DMS114 treated with DMSO at 0.1 percent for 48 hours (cell line): ENCODE measurements at regions not wholly inside any gene's neighbourhood (a gene's known extent, or its start where the extent isn't known, plus 50 kb on each side); places are given as distances from the start of the nearest gene placed in this dataset.

Source experiments
- DNase-seq: peaks from one replicate; lab custom pipeline; 2025; ENCODE audit not compliant: unreplicated experiment; lab: John Stamatoyannopoulos, UW

DNA sequence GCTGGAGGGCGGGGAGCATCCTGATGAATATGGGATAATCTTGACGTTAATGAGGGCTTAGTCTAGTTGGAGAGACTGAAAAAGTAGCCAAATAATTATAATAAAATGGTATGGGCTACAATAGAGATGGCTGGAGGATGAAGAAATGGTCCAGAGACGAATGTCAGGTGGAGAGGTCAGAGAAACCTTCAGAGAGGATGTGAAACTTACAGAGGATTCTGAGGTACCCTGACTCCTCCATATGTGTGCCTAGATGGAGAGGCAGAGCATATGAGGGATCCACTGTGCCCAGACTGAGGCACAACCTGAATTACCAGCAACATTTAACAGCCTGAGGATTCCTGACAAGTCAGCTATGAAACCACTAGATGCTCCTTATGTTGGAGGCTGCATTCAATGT lies 417.0 kb downstream of the ATP23 start:
- no peak for DNase-seq

DNA sequence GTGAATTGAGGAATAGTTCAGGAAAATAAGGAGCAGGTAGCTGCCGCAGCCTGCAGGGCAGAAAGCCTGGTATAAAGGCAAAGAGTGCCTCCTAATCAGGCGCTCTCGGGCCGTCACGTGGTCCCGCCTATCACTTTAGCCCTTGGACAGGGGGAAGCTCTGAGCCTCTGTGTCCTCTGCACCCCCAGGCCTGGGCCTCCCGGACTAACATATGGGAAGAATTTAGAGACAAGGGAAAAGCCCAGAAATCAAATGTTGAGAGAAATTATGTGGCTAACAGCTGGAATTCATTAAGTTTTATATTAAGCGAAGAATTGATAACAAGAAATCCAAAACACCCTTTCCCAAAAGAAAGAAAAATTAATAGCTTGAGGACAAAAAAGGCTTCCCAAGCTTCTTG lies 417.7 kb downstream of the ATP23 start:
- DNase-seq: no peak

DNA sequence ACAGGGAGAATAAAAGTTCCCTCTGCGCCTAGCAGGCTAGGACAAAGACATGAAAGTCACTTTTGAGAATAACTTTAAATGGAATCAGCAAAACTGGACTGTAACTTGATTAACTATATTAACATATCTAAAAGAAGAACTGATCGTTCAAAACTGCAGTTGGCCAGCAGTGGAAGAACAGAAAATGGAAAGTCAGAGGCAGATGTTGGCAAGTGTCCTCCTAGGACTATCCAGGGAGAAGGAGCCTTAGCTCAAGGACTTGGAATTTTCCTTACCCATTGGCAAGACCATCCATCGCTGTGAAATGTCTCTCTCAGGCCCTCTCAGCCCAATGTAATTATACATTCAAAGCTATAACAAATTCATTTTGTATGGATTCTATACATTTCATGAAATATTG lies 419.7 kb downstream of the ATP23 start:
- DNase-seq: no peak

DNA sequence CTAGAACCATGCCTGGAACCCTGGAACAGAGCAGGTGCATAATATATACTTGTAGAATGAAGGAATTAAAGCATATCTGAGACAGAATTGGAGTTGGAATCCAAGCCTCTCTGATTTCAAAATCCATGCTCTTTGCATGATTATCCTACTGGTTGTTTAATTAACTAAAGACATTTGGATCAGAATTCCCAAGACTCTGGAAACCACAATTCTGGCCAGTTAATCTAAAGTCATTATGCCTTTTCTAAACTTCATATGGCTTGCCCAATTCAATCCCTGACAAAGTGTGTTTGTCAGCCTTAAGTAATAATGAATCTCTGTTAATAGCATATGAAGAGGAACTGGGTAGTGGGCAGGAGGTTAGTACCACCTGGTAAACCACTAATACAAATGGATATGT lies 422.6 kb downstream of the ATP23 start:
- DNase-seq: no peak

DNA sequence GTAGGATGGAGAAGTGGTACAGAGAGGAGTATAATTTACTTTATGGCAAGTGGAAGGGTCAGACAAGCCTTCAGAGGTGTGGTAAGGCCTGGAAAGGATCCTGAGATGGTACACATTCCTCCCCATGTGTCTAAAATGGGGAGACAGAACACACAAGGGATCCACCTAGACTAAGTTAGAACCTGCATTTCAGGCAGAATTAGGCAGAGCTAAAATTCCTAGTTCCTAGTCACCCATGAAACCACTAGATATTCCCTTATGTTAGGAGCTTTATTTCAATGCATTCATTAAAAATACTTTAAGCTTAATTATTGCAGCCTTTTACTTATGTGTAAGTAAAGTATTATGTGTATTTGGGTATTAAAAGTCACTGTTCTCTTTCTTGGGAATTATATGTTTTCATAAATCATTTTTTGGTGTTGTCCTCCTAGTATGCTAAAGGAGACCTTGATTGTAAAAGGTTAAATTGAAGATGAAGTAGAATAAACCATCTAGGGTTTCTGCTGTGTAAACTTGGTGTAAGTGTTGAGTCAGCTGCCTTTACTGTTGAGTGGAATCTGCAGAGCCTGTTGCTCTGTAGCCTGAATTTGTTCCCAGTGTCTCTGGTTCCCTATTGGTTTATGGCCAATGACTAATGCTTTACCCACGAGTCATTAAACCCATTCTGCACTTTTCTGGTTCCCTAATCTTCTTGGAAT lies 423.2 kb downstream of the ATP23 start:
- no peak for DNase-seq

DNA sequence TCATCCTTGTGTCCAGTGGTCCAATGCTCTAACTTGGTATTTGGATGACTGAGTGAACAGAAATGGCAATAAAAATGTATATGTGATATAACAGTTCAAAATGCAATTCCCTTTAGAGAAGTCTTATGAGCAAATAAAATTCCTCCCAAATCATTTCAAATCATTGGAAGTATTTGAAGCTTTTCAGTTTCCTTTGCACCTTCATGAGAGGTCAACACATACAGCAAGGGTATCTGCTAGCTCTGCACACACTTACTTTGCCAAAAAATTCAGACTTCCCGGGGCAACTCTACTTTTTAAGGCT lies 423.7 kb downstream of the ATP23 start:
- no peak for DNase-seq

DNA sequence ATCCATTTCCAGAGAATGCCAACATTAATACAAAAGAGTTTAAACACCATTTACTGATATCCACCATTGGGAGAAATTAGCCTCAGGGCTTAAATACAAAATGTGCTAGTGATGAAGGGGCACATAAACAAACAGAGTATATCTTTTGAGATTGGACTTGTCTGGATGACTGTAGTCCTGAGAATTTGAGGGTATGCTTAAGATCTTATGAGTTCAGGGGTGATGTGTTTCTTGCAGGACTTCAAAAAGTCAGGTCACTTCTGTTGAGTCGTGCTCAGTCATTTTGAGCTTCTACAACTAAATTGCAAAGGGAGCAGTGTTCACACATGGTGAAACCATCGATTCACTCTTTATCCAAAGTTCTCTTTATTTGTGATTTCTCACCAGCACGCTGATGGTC lies 425.7 kb downstream of the ATP23 start:
- DNase-seq: no peak

DNA sequence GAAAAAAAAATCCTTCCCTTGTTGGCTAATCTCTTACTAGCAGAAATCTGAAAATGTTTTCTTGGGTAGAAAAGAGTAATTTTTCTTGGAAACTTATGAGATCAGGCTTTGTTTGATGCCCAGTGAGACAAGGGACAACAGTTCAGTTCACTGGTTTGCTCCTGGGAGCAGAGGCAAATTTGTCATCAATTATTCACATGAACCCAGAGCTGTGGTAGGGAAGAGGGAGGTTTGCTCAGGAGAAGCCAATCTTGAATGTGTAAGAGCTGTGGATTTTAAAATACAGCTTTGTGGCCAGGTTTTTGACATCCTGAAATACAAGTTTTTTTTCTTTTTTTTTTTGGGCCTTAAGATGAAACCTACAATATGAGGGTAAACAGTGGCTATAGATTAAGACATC lies 426.6 kb downstream of the ATP23 start:
- no peak for DNase-seq

DNA sequence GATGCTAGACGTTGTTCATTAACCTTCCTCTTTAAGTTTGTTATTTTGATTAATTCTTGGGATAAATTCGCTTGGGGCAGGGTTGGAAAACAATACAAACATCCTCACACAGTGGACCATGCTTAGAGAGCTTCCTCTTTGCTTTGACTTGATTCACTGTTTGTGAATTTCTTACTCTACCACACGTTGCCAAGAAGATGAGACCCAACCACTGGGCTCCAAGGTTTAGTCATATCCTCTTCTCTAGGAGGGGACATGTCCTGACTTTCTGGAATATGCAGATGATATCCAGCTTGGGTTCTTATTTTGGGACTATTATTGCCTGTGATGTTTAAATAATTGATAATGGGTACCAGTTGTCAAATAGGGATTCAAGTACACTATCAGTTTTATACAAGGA lies 428.2 kb downstream of the ATP23 start:
- no peak for DNase-seq

DNA sequence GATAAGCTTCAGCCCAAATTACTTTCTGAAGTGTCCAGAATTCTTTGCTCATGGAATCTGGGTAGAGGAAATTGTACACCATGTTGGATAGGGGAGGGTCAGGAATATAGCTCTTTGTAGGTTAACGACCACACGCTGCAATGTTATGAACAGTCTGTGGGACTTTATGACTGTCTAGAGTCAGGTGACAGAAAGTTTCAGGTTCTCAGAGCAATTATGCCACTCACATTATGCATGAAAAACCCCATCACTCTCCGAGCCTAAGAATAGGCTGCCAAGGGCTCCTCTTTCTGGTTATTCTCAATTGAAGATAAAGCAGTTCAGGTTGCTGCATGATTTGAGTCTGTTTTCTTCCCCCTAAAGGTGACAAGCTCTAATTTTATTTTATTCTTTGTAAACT lies 430.9 kb downstream of the ATP23 start:
- no peak for DNase-seq

DNA sequence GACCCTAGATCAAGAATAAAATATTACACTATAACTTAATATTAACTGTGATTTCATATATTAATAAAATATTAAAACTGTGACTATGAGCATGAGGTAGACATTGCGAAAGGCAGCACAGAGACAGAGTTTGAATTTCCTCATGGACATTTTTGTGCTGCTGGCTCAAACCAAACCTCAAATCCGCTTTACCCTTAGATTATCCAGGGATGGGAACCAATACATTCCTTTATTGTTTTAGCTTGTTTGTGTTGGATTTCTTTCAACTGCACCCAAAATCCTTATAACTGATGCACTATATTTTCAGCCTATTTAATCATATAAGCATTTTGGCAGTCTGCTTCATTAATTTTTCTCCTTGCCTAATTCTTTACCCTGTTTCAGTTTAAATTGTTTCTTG lies 436.7 kb downstream of the ATP23 start:
- no peak for DNase-seq

DNA sequence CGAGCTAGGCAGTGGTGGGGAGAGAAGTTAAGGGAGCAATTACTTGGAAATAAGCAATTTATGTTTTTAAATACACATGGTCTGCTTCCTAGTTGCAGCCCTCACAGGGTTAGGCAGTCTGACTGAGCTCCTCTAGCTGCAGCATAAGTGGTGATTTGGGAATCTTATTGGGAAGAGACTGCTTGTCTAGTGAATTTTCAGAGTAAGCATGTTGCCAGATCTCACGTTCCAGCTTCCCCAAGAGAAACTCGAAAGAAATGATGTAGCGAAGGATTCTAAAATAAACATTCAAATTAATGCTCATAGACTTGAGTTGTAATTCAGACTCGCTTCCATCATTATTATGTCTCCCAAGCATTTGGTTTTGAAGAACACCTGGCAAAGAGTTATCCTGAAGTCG lies 440.2 kb downstream of the ATP23 start:
- no peak for DNase-seq

DNA sequence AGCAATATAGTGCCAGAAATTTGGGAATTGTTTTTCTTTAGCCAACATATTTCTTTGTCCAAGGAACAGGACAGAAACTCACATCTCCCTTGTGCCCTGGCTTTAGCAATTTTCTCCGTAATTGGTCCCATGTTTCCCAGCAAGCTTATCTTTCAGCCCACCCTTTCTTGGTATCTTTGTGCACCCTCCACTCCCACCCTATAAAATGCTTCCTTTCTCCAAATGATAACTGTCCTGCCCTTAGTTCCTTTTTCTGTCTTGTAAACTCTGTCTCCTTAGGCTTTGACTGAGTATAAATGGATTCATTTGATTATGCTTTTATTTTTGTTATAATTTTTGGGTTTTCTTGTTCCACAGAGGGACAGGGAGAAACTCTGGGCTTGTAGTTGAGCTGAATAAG lies 442.8 kb downstream of the ATP23 start:
- DNase-seq: no peak

DNA sequence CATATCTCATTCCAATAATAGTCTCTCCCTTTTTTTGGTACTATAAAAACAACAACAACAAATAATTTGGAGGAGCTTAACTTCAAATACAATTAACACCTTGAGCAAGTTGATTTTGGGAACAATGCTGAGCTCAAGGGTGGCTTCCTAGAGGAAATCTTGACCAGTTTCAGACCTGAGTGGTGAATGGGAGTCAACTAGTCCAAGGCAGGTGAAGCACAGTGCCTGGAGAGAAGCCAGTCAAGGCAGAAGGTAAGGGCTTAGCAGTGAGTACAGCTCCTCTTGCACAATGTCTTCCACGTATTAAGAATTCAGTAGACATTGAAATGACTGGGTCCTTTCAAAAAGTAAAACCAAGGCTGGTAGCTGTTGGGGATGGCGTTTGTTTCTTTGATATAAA lies 444.8 kb downstream of the ATP23 start:
- no peak for DNase-seq

DNA sequence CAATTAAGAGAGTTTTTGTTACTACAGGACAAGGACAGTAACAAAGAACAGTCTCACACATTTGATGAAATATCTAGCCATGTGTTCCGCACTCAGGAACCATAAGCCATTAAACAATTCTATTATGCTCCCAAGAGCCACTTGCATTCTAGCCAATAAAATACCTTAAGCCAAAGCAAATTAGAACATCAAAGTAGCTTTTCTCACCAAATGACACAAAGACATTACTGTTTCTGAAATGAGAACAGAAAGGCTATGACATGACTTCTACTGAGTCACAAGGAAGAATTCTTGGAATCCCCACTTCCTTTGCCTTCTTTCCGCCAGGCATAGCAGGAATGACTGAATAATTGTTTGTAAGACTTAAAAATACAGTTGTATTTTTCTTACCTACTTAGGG lies 445.8 kb downstream of the ATP23 start:
- no peak for DNase-seq

DNA sequence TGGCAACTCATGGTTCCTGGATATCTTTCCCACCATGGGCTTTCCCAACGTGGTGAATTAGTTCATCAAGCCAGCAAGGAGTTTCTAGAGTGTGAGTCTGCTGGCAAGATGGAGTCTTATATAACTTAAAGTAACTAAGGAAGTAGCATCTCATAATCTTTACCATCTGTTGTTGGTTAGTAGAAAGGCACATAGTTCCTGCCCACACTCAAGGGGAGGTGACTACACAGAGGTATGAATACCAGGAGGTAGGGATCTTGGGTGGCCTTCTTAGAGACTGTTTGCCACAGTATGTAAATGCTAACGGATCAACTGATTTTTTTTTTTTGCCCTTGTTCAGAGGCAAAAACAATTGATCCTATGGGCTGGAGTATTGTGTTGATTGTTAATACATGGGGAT lies 446.9 kb downstream of the ATP23 start:
- no peak for DNase-seq

DNA sequence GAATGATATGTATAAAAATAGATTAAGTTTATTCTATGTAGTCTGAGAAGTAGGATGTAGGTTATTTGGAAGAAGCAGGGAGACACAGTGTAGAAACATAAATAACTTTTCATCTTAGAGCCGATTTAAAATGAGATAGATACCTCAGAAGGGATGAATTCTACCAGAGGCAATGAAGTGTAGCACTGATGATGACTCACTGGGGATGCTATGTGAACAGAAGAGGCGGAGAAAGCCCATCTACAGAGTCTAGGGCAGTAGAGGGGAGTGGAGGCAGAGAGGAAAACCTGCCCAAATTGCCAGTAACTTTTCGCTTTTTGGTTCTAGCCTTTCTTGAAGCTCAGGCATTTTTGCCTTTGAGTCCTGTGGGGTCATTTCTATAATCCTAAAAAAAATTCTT lies 451.8 kb downstream of the ATP23 start:
- no peak for DNase-seq

DNA sequence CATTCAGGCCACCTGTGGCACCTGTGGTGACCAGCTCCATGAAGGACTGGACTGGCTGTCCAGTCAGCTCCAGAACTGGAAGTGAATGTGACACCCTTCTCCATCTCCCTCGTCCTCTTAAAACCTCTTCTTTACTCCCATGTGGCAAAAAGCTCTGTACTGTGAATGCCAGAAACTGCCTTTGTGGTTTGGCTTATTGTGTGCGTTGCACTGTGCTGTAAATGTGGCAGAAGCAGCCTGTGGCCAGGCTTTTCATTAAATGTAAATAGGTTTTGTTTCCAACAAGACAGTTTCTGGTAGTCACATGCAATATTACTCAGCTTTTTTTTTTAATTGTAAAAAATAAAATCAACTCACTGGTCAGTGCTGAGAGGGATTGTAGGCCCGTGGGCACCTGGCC lies 453.7 kb downstream of the ATP23 start:
- DNase-seq: no peak

DNA sequence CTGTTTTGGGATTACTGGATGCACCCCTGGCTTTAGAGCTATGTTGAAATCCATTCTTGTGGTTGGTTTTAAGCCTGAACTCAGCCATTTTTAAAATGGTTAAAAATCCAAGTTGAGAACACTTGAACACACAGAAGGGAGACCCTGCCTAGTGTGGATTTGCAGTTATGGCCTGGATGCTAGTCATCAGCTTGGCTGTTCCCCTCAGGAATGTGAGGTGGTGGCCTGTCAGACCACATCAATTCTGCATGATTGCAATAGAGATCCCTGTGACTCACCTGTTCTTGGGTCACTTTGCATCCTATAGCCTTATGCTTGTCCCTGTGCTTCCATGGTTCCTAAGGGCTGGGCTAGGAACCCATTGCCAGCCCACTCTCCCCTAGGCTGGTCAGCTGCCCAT lies 454.1 kb downstream of the ATP23 start:
- no peak for DNase-seq

DNA sequence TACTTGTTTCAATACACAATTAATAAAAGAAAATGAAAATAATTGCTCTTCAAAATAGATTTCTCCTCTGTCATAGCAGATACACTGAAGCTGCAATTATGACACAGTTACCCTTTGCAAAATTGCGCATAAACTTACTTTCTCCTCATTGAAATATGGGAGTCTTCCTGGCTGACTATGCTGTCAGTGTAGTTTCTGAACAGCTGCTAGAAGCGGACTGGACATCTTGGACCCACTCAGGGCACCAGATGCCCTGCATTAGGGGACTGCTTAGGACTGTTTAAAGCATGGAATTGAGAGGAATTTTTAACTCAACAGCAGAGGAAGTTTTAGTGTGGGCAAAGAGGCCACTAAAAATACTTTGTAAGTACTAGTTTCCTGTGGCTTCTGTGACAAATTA lies 454.9 kb downstream of the ATP23 start:
- no peak for DNase-seq

DNA sequence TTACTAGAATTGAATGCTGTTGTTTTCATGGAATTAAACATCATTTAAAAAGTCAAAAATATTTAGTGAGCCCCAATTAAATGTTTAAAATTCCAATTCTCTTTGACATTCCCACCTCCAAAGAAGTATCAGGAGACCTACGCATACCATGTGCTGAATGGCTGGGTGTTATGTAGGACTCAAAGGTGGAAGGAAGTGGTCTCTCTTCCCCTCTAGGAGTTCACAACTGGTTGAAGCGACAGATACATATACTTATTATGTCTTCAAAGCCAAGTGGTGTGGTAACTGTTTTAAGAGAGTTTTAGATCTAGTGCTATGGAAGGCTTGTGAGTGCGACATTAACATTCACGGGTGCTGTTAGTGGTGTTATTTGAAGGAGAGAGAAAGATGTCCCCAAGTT lies 464.0 kb downstream of the ATP23 start:
- DNase-seq: no peak

DNA sequence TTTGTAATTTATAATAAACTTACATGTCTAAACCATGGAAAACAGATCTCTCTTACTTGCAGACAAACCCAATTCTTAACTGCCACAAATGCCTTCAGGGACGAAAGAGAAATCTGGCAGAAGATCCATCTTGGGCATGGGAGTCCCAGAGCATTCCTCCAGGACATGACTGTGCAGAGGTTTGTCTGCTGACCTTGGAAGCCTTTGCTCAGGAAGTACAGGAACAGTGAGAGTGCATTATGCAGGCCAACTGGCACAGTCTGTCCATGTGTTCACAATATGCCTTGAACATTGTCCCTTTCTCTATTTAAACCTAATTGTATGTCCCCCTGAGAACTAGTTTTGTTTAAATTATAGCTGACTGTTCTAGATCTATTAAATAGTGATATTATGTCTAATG lies 467.1 kb downstream of the ATP23 start:
- no peak for DNase-seq

DNA sequence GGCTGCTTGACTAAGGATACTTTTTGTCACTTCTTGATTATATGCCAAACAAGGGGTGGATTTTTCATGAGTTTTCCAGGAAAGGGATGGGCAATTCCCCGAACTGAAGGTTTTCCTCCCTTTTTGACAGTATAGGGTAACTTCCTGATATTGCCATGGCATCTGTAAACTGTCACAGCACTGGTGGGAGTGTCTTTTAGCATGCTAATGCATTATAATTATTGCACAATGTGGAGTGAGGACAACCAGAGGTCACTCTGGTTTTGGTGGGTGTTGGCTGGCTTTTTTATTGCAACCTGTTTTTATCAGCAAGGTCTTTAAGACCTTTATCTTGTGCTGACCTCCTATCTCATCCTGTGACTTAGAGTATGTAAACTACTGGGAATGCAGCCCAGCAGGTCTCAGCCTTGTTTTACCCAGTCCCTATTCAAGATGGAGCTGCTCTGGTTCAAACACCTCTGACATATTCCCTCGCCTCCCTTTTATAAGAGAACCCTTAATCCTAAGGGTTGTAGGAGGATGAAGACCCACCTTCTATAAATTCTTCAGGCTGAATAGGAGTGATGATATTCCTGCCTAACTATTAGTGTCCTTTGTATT lies 471.2 kb downstream of the ATP23 start:
- no peak for DNase-seq

DNA sequence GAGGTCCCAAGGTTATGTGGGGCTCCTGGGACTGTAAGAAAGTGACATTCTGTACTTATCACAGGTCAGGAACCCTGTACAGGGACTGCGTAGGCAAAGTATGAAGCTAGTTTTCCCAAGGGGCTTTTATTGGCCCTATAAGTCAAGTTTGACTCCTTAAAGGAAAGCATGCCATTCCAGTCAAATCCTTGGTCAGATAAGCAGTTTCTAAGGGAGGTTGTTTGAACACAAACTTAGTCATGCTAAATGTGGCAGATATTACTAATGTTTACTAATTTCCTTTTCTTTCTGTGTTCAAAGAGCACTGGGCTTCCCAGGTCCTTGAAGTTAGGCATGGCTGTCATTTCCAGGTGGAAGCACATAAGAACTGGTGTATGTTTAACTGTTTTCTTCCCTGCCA lies 472.4 kb downstream of the ATP23 start:
- DNase-seq: no peak
